Neural cell (in vitro differentiated cells): ENCODE measurements at regions not wholly inside any gene's neighbourhood (a gene's known extent, or its start where the extent isn't known, plus 50 kb on each side); places are given as distances from the start of the nearest gene placed in this dataset.

ENCODE experiments used
- H2AFZ ChIP-seq: fragments of 200-600, 300-800 bp; sonication (generic), shearing (Covaris generic); 2 replicates; pipeline ENCODE4 v1.6.0; 2014; ENCODE audit warnings: low read depth, mild to moderate bottlenecking, antibody characterized with exemption, low read length, moderate library complexity
- H3F3A ChIP-seq: fragments of 200-600 bp; shearing (Covaris generic); 2 replicates; pipeline ENCODE4 v1.6.1; 2016; ENCODE audit warnings: mild to moderate bottlenecking, moderate library complexity, mixed read lengths, antibody characterized with exemption, low read length; ENCODE audit not compliant: insufficient read depth, poor library complexity, severe bottlenecking
- H3K27ac ChIP-seq: fragments of 200-600, 300-800 bp; sonication (generic), shearing (Covaris generic); 2 replicates; pipeline ENCODE4 v1.5.1; 2014; ENCODE audit warnings: mild to moderate bottlenecking, low read length, moderate library complexity
- H3K27me3 ChIP-seq: fragments of 300-800, 200-600 bp; sonication (generic), shearing (Covaris generic); 2 replicates; pipeline ENCODE4 v1.6.0; 2014; ENCODE audit warnings: mild to moderate bottlenecking, low read depth, low read length, moderate library complexity; ENCODE audit not compliant: insufficient read depth
- H3K36me3 ChIP-seq: fragments of 300-800, 200-600 bp; sonication (generic), shearing (Covaris generic); 2 replicates; pipeline ENCODE4 v1.5.1; 2014; ENCODE audit warnings: mild to moderate bottlenecking, antibody characterized with exemption, low read length, moderate library complexity; ENCODE audit not compliant: insufficient read depth
- H3K4me2 ChIP-seq: fragments of 300-800, 200-600 bp; sonication (generic), shearing (Covaris generic); 2 replicates; pipeline ENCODE4 v1.6.0; 2014; ENCODE audit warnings: mild to moderate bottlenecking, low read length
- H3K4me3 ChIP-seq: fragments of 300-800, 200-600 bp; sonication (generic), shearing (Covaris generic); 2 replicates; pipeline ENCODE4 v1.5.1; 2014; ENCODE audit warnings: mild to moderate bottlenecking, low read length, moderate library complexity
- H3K79me2 ChIP-seq: fragments of 200-600 bp; shearing (Covaris generic); replicated peaks from 2 replicates; pipeline ENCODE4 v1.6.0; 2014; ENCODE audit warnings: mild to moderate bottlenecking, low read length, moderate library complexity; ENCODE audit not compliant: insufficient read depth
- H3K9ac ChIP-seq: fragments of 300-800, 200-600 bp; sonication (generic), shearing (Covaris generic); 2 replicates; pipeline ENCODE4 v1.6.1; 2016; ENCODE audit warnings: mild to moderate bottlenecking, low read length, mixed read lengths
- H3K9me2 ChIP-seq: fragments of 200-600 bp; shearing (Covaris generic); 2 replicates; pipeline ENCODE4 v1.6.1; 2016; ENCODE audit warnings: mild to moderate bottlenecking, low read length, mixed read lengths; ENCODE audit not compliant: insufficient read depth
- H3K9me3 ChIP-seq: fragments of 200-600, 300-800 bp; sonication (generic), shearing (Covaris generic); 2 replicates; pipeline ENCODE4 v1.6.1; 2016; ENCODE audit warnings: mild to moderate bottlenecking, mixed run types, low read length, moderate library complexity, mixed read lengths
- H4K20me1 ChIP-seq: fragments of 200-600 bp; shearing (Covaris generic); 2 replicates; pipeline ENCODE4 v1.6.1; 2016; ENCODE audit warnings: mild to moderate bottlenecking, mixed run types; ENCODE audit not compliant: insufficient read depth
- CTCF ChIP-seq: fragments of 450-650 bp; IDR thresholded peaks from 2 replicates; pipeline ENCODE4 v1.5.1; 2014; ENCODE audit warnings: antibody characterized with exemption, mild to moderate bottlenecking, moderate library complexity; ENCODE audit not compliant: poor library complexity, severe bottlenecking
- EP300 ChIP-seq: fragments of 450-650 bp; conservative IDR thresholded peaks from 2 replicates; pipeline ENCODE4 v1.6.1; 2014; ENCODE audit warnings: antibody characterized with exemption, mild to moderate bottlenecking, moderate library complexity; ENCODE audit not compliant: poor library complexity, severe bottlenecking
- EZH2 ChIP-seq: fragments of 200-600, 300-800 bp; shearing (Covaris generic), sonication (generic); IDR thresholded peaks from 2 replicates; pipeline ENCODE4 v1.6.1; 2014; ENCODE audit warnings: antibody characterized with exemption, low read length, borderline replicate concordance, mild to moderate bottlenecking; ENCODE audit not compliant: insufficient read depth, poor library complexity, severe bottlenecking
- MXI1 ChIP-seq: fragments of 450-650 bp; conservative IDR thresholded peaks from 2 replicates; pipeline ENCODE4 v1.6.1; 2014; ENCODE audit warnings: antibody characterized with exemption, mild to moderate bottlenecking; ENCODE audit not compliant: poor library complexity, severe bottlenecking
- POLR2AphosphoS5 ChIP-seq: IDR thresholded peaks from 2 replicates; pipeline ENCODE4 v1.6.1; 2012
- RAD21 ChIP-seq: fragments of 450-650 bp; conservative IDR thresholded peaks from 2 replicates; pipeline ENCODE4 v1.6.1; 2014; ENCODE audit warnings: antibody characterized with exemption, mild to moderate bottlenecking, moderate library complexity
- REST ChIP-seq: IDR thresholded peaks from 2 replicates; pipeline ENCODE4 v1.6.1; 2012; ENCODE audit warnings: borderline replicate concordance
- SMC3 ChIP-seq: fragments of 450-650 bp; conservative IDR thresholded peaks from 2 replicates; pipeline ENCODE4 v1.6.1; 2014; ENCODE audit warnings: antibody characterized with exemption, mild to moderate bottlenecking, moderate library complexity; ENCODE audit not compliant: poor library complexity
- TAF1 ChIP-seq: IDR thresholded peaks from 2 replicates; pipeline ENCODE4 v1.6.1; 2012; ENCODE audit warnings: low read depth

- no peak overlapping the region for H3K27ac ChIP-seq
- H3K9me2 ChIP-seq = no peaks in the 10 kb centered on the region
- H4K20me1 ChIP-seq = no peaks in the 10 kb centered on the region
- no peaks in the 10 kb centered on the region for H3K36me3 ChIP-seq
- H3K79me2 ChIP-seq = no peaks in the 10 kb centered on the region
- no peaks in the 10 kb centered on the region for H3K9me3 ChIP-seq
- no peak overlapping the region for H3K4me3 ChIP-seq
- no peak overlapping the region for H2AFZ ChIP-seq
- H3K9ac ChIP-seq = no peak overlapping the region
- TF ChIP-seq SMC3 (no peak), POLR2AphosphoS5 (no peak), EZH2 (no peak), TAF1 (no peak), CTCF (no peak), REST (no peak), EP300 (no peak), RAD21 (no peak), MXI1 (no peak)
- no peaks in the 10 kb centered on the region for H3K27me3 ChIP-seq
- no peaks in the 10 kb centered on the region for H3F3A ChIP-seq
- no peak overlapping the region for H3K4me2 ChIP-seq
Measured at GRCh38 chr5:160485364-160485969, 63.8 kb downstream of the PTTG1 start.

- no peak overlapping the region for H2AFZ ChIP-seq
- no peaks in the 10 kb centered on the region for H3F3A ChIP-seq
- no peaks in the 10 kb centered on the region for H3K36me3 ChIP-seq
- no peaks in the 10 kb centered on the region for H4K20me1 ChIP-seq
- H3K27me3 ChIP-seq = no peaks in the 10 kb centered on the region
- no peaks in the 10 kb centered on the region for H3K9me2 ChIP-seq
- H3K79me2 ChIP-seq = no peaks in the 10 kb centered on the region
- TF ChIP-seq RAD21 (no peak), POLR2AphosphoS5 (no peak), CTCF (no peak)
- H3K4me2 ChIP-seq = no peak overlapping the region
- H3K9me3 ChIP-seq = no peaks in the 10 kb centered on the region
- H3K27ac ChIP-seq = no peak overlapping the region
- H3K4me3 ChIP-seq = no peak overlapping the region
- no peak overlapping the region for H3K9ac ChIP-seq
Measured at GRCh38 chr5:160486573-160486972, 64.9 kb downstream of the PTTG1 start.
